Hematopoietic multipotent progenitor cell treated with erythropoietin and hydrocortisone succinate and interleukin-3 and kit ligand, for 4 days (in vitro differentiated cells): ENCODE measurements at regions not wholly inside any gene's neighbourhood (a gene's known extent, or its start where the extent isn't known, plus 50 kb on each side); places are given as distances from the start of the nearest gene placed in this dataset.
"Not testable (repeated sequence)": the region's sequence is repeated elsewhere in the genome, so short reads cannot be mapped to it uniquely, and the experiment has no call there.

Source experiments
- DNase-seq: peaks from one replicate; pipeline ENCODE4 v3.0.0-alpha.2; 2015

DNA sequence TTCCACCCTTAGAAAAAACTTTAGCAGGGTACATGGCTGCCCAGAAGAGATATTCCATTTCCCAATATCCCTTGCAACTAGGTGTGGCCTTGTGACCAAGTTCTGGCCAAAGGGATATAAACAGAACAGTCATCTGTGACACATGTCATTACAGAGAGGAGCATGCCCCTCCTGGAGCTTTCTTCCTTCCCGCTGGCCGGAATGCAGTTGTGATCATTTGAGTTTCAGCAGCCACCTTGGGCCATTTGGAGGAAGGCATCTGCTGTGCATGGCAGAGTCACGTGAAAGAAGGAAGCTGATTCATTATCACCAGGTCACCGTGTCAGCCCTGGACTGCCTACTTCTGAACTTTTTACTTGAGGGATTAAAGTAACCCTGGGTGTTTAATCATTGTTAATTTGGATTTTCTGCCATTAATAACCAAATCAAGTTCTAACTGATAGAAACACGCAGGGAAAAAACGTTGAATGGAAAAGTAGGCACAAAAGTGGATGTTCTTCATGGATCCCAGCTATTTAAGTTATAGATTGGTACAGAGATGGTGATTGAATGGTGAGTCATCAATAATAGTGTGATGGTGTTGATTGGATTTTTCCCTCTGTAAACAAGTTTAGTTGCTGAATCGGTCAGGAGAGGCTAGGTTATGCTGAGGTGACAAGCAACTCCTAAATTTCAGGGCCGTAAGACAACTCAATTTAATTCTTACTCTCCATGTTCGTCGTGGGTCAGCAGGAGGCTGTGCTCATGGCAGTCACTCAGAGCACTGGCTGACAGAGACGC, 80.7 kb upstream of the CCDC167 start:
- no peak for DNase-seq

GRCh38 chr6:37579444-37580067, 79.9 kb upstream of the CCDC167 start:
- no peak for DNase-seq

DNA sequence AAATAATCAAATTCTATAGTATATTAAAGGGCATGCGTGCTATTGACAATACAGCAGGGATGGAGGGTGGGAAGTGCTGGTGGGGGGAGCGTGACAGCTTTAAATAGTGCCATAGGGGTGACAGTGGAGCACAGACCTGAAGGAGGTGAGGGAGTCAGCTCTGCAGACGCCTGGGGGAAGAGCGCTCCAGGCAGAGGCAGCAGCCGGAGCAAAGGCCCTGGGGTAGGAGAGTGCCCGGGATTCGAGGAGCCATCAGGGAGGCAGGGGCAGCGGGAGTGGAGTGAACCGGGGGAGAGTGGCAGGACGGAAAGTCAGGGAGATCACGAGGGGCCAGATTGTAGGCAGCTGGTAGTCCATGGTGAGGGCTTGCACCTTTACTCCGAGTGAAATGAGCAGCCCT, 78.4 kb upstream of the CCDC167 start:
- no peak for DNase-seq

- no peak for DNase-seq
Observed at GRCh38 chr6:37576336-37576737, 76.6 kb upstream of the CCDC167 start.

GRCh38 chr6:37575221-37575620, 75.5 kb upstream of the CCDC167 start:
- no peak for DNase-seq

DNA sequence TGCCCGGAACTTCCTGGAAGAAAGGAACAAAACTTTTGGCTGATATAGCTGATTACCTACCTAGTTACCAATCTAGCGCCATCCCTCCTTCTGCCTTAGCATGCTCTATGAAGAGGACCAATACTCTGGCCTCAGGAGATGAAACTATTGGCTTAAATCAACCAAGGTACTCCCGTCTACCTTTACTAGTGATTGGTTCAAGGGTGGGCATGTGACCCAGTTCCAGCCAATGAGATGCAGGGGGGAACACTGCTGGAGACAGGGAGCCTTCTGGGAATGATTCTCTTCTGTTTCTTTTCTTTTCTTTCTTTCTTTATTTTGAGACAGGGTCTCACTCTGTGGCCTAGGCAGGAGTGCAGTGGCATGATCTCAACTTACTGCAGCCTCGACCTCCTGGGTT, 72.6 kb upstream of the CCDC167 start:
- DNase-seq, result no peak

GRCh38 chr6:37570482-37571133, 70.9 kb upstream of the CCDC167 start:
- DNase-seq, result no peak

DNA sequence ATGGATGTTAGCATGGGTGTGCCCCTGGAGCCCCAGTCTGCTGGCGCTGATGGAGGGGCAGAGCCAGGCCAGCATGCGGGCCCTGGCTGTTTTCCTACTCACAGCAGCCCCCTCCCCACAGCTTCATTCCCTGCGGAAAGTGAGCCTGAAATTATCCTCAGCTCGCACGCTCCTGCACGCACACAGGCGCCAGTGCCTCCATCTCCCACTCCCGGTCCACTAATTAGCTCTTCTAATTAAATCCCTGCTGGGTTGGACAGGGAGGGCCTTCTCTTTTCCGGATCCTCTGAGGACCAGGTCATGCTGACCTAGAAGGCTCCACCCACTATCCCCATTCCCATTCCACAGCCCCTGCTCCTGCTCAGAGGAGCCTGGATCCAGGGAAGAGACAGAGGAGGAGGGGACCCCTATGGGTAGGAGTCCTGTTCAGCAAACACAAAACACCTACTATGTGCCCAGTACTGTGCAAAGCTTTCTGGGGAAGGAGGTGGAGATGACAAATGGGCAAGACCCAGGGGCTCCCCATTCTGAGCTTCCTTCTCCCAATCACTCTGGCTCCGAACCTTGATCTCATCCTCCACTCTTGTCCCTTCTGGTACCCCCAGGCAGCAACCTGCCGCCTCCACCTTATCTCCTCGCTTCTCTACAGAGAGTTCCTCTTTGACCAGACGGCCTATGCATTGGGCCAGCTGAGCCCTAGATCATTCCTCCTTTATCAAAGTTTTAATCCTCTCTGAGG, 70.2 kb upstream of the CCDC167 start:
- DNase-seq, result peak; percentile 19

- no peak for DNase-seq
Observed at GRCh38 chr6:37569317-37569716, 69.6 kb upstream of the CCDC167 start.

DNA sequence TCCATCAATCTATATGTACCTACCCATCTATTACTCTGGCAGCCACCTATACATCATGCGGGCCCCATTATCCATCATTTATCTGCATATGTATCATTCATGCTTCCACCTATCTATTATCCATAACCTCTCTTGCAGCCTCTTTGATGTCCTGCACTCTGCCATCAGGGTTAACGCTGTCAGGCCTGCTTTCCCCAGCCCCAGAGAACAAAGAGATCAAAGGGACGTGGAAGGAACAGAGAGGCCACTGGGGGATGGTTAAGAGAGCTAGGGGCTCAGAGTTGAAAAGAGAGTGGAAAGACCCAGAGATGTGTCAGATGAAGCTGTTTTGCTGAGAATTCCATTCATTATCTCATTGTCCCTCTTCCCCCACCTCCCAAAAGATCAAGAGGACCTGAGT, 67.3 kb upstream of the CCDC167 start:
- DNase-seq, result no peak

DNA sequence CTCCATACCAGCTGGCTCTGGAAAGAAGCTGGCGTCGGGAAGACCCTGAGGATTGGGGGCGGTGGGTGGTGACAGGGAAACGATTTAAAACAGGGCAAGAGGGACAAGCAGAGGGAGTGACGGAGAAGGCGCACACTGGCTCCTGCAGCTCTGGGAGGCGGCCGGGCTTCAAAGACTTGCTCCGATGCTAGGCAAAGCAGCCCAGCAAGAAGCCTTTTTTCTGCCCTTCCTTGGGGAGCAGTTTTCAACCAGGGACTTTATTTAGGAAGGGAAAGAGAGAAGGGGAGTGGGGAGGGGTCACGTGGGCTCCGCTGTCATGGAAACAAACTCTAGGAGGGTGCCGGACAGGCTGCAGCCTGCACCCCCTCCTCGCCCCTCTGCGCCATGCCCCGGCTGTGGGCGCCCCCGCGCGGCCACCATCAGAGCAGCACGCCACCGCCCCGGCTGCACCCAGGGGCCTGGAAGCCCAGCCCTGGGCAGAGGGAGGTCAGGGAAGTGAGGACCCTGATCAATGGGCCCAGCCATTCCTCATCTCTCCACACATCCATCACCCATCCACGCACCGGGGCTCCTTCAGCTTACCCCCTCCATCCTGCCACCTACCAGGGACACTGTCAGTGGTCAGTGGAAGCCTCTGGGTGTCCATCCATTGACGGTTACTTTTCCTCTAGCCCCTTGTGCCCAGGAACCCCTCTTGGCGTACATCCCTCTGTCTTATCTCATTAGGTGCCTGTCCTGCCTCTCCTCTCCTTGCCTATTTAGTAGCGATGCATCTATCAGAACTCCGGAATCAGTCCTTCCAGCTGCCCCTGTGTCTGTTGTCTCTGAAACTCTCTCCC, 66.6 kb upstream of the CCDC167 start:
- peak; percentile 54 for DNase-seq

- DNase-seq, result peak; percentile 6
Observed at GRCh38 chr6:37565267-37566110, 65.8 kb upstream of the CCDC167 start.

DNA sequence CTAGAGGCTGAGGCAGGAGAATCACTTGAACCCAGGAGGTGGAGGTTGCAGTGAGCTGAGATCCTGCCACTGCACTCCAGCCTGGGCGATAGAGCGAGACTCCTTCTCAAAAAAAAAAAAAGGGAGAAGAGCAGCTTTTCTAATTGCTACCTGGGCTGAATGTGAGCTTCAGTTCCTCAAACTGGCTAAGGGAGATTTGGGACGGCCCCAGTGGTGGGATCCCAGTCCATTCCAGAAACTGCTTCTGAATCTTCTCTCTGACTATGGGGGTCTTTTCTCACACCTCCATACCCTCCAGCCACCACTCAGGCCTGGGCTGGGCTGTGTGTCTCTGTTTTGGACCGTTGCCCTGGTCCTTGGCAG, 63.2 kb upstream of the CCDC167 start:
- not testable (repeated sequence) for DNase-seq

- no peak for DNase-seq
Observed at GRCh38 chr6:37561361-37561760, 61.7 kb upstream of the CCDC167 start.

DNA sequence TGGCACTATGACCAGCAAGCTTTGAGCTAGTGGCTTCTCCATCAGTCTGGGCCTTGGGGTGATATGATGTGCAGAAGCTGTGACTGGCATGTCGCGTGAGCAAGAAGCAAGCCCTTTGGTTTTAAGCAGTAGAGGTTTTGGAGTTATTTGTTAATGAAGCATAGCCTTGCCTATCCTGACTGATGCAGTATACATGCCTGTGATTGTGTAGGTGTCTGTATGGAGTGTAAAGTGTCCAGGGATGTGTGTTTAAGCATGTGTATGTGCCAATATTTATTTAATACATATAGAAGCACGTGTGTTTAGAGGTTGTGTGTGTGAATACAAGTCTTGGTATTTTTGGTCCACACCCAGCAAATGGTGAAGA, 61.0 kb upstream of the CCDC167 start:
- DNase-seq, result no peak

DNA sequence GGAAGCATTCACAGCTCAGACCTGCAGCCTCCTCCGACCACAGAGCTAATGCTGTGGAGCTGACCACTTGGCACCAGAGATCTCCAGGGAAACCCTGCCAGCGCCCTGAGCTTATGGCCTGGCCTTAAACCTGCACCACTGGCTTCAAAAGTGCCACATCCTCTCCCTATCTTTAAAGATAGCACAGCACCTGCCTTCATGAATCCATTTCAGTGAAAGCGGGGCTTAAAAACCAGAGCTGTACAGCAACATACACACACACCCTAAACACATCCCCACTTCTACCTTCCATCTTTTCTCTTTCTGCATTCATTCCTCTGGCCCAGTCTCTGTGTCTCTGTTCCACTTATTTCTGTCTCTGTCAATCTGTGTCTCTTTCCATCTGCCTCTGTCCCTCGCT, 59.8 kb upstream of the CCDC167 start:
- DNase-seq, result no peak

- no peak for DNase-seq
Observed at GRCh38 chr6:37559050-37559449, 59.4 kb upstream of the CCDC167 start.

GRCh38 chr6:37558646-37559045, 59.0 kb upstream of the CCDC167 start:
- no peak for DNase-seq

- no peak for DNase-seq
Observed at GRCh38 chr6:37558168-37558567, 58.5 kb upstream of the CCDC167 start.

GRCh38 chr6:37557645-37558114, 58.0 kb upstream of the CCDC167 start:
- no peak for DNase-seq

GRCh38 chr6:37556881-37557644, 57.4 kb upstream of the CCDC167 start:
- no peak for DNase-seq
